ENCODE measurements at regions not wholly inside any gene's neighbourhood (a gene's known extent, or its start where the extent isn't known, plus 50 kb on each side); places are given as distances from the start of the nearest gene placed in this dataset.

DNA sequence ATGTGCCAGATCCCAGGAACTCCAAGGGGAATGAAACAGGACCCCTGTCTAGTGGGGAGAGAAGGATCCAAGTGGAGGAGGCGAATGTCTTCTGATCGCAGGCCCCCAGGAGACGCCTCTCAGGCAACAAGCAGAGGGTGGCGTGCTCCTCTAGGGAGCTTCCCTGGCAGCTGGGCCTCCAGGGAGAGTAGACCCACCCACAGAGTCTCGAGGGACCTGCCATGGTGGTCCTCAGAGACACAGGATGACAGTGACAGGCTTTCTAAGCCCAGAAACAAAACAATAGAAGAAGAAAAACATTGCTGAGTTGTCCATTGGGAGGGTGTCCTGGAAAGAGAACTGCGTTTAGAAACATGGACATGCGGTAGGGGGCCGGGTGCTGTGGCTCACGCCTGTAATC, 140.6 kb upstream of the MAP1LC3B2 start:
- ATAC-seq (replicated peaks), result no peak
- no peaks in the 10 kb centered on the region for H3K36me3 Mint-ChIP-seq (ENCODE audit: low read depth)
- H3K4me3 Mint-ChIP-seq, result no peak overlapping the region
- no peak overlapping the region for H3K27ac Mint-ChIP-seq
- H3K4me1 Mint-ChIP-seq, result no peaks in the 10 kb centered on the region
- no peaks in the 10 kb centered on the region for H3K9me3 Mint-ChIP-seq
- no peaks in the 10 kb centered on the region for H3K27me3 Mint-ChIP-seq

DNA sequence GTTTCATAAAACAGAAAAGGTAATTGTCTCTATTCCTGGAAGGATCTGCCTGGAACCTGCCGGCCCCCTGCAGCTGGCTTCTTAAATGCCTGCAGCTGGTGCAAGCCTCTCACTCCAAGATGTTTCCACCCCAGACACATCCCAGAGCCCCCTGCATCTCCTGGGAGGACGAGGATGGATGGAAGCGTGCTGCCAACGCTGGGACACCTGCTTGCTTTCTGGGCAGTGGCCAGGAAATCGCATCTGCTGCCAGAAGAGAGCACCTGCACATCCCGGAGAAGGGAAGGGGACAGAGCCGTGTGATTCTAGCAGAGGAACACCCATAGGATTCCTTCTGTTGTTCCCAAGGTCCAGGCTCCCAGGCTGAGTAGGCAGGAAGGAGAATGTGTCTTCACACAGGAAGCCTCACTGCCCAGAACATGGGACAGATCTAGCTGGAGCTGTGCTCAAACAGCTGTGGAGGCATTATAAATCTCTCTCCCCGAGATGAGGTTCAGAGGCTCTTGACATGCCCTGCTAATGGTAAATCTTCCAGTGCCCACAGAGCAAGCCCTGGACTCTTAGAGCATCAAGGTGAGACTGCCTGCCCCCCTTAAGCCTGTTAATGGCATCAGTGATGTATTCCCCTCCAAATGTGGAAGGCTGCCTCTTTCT, 138.8 kb upstream of the MAP1LC3B2 start:
- Mint-ChIP-seq H3K27ac (no peak overlapping the region), H3K4me1 (no peaks in the 10 kb centered on the region), H3K27me3 (no peaks in the 10 kb centered on the region), H3K36me3 (ENCODE audit: low read depth) (no peaks in the 10 kb centered on the region), H3K9me3 (no peaks in the 10 kb centered on the region), H3K4me3 (no peak overlapping the region)
- ATAC-seq (replicated peaks), result no peak

DNA sequence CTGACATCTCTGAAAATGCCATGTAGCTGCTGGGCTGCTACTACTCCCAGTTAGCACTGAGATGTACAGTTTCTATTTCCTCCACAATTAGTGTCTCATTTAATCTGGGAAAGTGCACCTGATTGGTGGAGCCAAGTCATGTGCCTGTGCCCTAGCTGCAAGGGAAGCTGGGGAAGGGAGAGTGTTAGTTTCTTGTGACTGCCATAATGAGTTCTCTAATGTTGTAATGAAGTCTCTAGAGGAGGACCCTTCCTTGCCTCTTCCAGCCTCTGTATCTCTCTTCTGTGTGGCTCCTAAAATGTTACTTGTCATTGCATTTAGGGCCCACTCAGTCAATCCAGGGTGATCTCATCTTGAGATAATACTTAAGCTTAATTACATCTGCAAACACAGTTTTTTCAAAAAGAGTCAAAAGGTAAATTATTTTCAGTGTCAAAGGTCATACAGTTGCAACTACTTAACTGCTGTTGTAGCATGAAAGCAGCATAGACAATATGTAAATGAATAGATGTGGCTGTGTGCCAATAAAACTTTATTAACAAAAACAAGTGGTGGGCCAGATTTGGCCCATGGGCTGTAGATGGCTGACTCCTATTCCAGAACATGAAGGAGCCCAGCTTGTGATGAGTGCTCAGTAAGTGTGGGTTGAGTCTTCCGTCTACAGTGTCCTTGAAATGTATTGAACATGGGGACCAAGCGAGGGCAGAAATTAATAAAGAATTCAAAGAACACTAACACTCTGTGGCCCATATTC, 137.2 kb upstream of the MAP1LC3B2 start:
- no peak for ATAC-seq (replicated peaks)
- no peak overlapping the region for H3K27ac Mint-ChIP-seq
- H3K9me3 Mint-ChIP-seq, result no peaks in the 10 kb centered on the region
- no peaks in the 10 kb centered on the region for H3K4me1 Mint-ChIP-seq
- no peak overlapping the region for H3K4me3 Mint-ChIP-seq
- no peaks in the 10 kb centered on the region for H3K36me3 Mint-ChIP-seq (ENCODE audit: low read depth)
- H3K27me3 Mint-ChIP-seq, result no peaks in the 10 kb centered on the region

DNA sequence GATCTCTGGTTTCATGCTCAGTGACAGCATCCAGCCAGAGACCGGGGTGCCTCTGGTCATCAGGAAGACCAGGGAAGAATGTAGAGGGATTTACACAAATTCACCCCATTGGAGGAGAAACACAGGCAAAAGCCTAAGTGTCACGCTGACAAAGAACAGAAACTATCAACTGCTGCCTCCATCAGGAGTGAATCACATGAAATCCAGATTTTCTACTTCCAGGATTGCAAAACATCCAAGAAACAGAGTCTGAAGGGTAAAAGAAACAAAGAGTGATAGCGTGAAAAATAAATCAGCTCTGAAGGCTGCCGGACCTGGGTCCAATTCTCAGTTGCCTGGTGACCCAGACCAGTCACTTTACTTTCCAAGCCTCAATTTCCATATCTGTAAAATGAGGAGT, 136.1 kb upstream of the MAP1LC3B2 start:
- Mint-ChIP-seq H3K4me3 (no peak overlapping the region), H3K27me3 (no peaks in the 10 kb centered on the region), H3K4me1 (no peaks in the 10 kb centered on the region), H3K27ac (no peak overlapping the region), H3K36me3 (ENCODE audit: low read depth) (no peaks in the 10 kb centered on the region), H3K9me3 (no peaks in the 10 kb centered on the region)
- no peak for ATAC-seq (replicated peaks)

DNA sequence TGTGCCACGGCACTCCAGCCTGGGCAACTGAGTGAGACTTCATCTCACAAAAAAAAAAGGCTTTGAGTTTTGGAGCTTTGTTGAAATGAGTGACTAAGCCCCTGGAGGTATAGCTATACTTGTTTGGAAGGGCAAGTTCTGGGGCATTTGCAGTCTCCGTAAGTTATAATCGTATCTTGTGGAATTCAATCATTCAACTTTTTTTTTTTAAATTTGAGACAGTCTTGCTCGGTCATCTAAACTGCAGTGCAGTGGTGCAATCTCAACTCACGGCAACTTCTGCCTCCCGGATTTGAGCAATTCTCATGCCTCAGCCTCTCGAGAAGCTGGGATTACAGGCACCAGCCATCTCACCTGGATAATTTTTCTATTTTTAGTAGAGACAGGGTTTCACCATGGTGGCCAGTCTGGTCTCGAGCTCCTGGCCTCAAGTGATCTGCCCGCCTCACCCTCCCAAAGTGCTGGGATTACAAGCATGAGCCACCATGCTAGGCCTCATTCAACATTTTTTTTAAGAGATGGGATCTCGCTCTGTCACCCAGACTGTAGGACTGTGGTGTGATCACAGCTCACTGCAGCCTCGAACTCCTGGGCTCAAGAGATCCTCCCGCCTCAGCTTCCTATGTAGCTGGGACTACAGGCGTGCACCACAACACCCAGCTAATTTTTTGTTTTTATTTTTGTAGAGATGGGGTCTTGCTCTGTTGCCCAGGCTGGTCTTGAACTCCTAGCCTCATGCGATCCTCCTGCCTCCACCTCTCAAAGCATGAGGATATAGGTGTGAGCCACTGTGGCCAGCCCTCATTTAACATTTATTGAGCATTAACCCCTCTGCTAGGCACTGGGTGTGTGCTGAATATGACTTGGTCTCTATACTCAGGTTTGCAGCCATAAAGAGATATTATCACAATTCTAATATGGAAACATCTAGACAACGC, 133.7 kb upstream of the MAP1LC3B2 start:
- Mint-ChIP-seq H3K9me3 (no peaks in the 10 kb centered on the region), H3K27me3 (no peaks in the 10 kb centered on the region), H3K4me3 (no peak overlapping the region), H3K4me1 (no peaks in the 10 kb centered on the region), H3K27ac (no peak overlapping the region), H3K36me3 (ENCODE audit: low read depth) (no peaks in the 10 kb centered on the region)
- ATAC-seq (replicated peaks), result no peak

DNA sequence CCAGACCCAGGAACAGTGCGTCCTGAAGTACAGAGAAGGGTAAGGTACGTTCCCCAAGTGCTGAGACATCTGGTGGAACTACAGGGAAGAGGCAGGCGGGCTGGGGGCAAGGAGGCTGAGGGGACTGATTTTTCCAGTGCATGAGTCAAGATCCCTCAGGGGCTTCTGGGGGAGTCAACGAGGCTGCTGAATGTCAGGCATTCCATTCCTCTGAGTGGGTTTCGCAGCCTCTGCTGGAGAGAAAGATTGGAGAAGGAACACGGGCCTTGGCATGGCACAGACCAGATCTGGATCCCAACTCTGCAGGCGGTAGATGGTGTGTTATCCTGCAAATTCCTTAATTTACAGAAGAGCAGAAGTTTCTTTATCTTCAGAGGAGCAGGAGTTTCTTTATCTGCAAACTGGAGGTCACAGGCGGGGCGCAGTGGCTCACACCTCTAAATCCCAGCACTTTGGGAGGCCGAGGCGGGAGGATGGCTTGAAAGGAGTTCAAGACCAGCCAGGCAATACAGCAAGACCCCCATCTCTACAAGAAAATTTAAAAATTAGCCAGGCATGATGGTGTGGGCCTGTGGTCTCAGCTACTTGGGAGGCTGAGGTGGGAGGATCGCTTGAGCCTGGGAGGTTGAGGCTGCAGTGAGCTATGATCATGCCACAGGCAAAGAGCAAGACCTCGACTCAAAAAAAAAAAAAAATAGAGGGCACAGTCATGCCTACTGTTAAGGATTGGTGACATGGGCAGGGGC, 132.6 kb upstream of the MAP1LC3B2 start:
- no peak for ATAC-seq (replicated peaks)
- no peaks in the 10 kb centered on the region for H3K27me3 Mint-ChIP-seq
- H3K4me1 Mint-ChIP-seq, result no peaks in the 10 kb centered on the region
- no peaks in the 10 kb centered on the region for H3K9me3 Mint-ChIP-seq
- H3K36me3 Mint-ChIP-seq (ENCODE audit: low read depth), result no peaks in the 10 kb centered on the region
- no peak overlapping the region for H3K4me3 Mint-ChIP-seq
- H3K27ac Mint-ChIP-seq, result no peak overlapping the region

DNA sequence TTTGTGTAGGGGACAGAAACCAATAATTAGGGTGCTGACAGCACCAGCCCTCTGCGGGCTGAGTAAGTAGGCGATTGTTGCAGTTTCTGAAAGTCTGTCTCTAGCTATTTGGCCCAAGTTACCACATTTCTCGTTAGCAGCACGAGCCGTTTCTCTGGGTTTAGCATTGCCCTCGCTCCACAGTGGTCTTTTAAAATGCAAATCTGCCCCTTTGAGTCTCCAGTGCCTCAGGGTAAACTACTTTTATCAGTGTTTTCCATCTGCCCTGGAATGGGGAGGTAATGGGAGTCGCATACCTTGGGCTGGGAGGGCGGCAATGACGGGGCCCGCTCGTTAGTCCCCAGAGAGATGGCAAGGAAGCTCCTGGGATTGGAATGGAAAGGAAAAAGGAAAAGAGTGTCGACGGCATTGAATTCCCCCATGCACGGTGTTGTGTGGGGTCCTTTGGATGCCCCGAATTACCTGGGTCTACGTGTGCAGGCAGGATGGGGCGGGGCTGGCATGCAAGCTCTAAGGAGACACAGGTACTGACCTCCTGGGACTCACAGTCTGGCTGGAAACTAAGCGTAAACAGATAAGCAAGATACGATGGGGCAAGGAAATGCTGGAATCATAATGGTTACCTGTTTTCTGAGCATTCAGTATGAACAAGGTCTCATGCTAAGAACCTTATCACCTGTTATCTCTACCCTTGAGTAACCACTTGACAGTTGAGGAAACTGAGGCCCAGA, 131.8 kb upstream of the MAP1LC3B2 start:
- H3K4me1 Mint-ChIP-seq, result no peaks in the 10 kb centered on the region
- no peaks in the 10 kb centered on the region for H3K27me3 Mint-ChIP-seq
- no peak overlapping the region for H3K4me3 Mint-ChIP-seq
- ATAC-seq (replicated peaks), result no peak
- H3K27ac Mint-ChIP-seq, result no peak overlapping the region
- no peaks in the 10 kb centered on the region for H3K9me3 Mint-ChIP-seq
- H3K36me3 Mint-ChIP-seq (ENCODE audit: low read depth), result no peaks in the 10 kb centered on the region

DNA sequence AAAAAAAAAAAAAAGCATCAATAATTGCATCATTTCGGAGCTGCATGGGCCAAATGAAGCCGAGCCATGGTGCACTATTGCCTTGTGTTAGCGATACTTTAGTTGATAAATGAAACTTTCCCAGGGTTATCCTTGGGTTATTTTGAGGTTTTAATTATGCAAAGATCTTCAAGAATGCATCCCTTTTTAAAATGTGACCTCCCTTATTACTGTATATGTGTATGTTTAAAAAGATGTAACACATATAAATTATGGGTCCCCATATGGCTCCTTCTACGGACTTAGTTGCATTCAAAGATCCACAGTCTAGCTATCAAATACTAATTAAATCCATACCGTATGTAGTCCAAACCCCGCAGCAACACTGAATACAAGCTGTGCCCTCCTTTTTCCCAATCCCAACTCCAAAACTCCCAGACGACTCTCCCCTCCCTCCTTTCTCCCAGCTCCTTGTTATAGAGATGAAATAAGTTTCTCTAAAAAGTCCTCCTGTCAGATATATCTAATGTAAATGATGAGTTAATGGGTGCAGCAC, 129.3 kb upstream of the MAP1LC3B2 start:
- ATAC-seq (replicated peaks), result no peak
- no peaks in the 10 kb centered on the region for H3K4me1 Mint-ChIP-seq
- no peaks in the 10 kb centered on the region for H3K27me3 Mint-ChIP-seq
- H3K27ac Mint-ChIP-seq, result no peak overlapping the region
- H3K9me3 Mint-ChIP-seq, result no peaks in the 10 kb centered on the region
- no peaks in the 10 kb centered on the region for H3K36me3 Mint-ChIP-seq (ENCODE audit: low read depth)
- no peak overlapping the region for H3K4me3 Mint-ChIP-seq

DNA sequence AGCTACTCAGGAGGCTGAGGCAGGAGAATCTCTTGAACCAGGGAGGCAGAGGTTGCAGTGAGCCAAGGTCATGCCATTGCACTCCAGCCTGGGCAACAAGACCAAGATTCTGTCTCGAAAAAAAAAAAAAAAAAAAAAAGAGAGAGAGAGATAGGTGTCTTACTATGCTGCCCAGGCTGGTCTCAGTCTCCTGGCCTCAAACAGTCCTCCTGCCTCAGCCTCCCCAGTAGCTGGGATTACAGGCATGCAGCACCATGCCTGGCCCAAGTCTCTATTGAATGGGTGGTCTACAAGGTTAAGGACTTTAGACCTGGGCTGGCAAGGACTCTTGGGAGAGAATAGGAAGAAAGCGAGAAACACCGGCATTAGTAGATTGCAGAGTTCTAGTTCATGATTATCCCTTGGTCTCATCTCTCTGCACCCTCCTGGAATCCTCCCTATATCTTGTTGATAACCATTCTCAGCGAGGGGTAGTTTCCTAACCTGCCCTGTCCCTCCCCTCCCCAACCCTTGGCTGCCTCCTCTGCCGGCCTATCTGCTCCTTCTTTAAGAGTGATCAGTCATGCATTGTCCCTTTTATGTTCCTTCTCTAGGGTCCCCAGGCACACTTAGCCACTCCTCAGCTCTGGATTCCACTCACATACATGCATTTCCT, 128.1 kb upstream of the MAP1LC3B2 start:
- ATAC-seq (replicated peaks), result no peak
- Mint-ChIP-seq H3K27me3 (no peaks in the 10 kb centered on the region), H3K4me1 (no peaks in the 10 kb centered on the region), H3K4me3 (no peak overlapping the region), H3K9me3 (no peaks in the 10 kb centered on the region), H3K36me3 (ENCODE audit: low read depth) (no peaks in the 10 kb centered on the region), H3K27ac (no peak overlapping the region)

DNA sequence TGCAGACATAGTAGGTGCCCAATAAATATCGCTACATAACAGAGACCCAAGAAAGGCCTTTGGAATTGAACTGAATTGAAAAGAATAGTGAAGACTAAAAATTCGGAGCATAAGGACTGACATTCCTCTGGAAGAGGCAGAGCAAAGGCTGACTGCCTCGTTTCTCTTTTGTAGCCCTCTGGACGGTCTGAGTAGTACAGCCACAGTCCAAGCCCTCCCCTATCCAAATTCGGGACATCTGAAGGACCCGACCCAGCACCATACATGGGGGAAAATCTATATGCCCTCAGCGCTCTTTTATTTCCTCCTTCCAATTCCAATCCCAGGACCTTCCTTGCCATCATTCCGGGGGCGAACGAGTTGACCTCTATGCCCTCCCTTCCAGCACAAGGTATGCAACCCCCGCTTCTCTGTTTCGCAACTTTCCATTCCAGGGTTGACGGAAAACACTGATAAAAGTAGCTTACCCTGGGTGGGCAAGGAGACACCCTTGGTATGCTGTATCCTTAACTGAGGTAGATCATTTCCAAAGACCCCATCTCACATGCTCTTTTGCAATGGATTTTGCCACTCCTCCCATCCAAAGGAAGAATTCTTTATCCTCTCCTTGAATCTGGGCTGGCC, 127.4 kb upstream of the MAP1LC3B2 start:
- Mint-ChIP-seq H3K27me3 (no peaks in the 10 kb centered on the region), H3K4me1 (no peaks in the 10 kb centered on the region), H3K36me3 (ENCODE audit: low read depth) (no peaks in the 10 kb centered on the region), H3K9me3 (no peaks in the 10 kb centered on the region), H3K4me3 (no peak overlapping the region), H3K27ac (no peak overlapping the region)
- no peak for ATAC-seq (replicated peaks)

DNA sequence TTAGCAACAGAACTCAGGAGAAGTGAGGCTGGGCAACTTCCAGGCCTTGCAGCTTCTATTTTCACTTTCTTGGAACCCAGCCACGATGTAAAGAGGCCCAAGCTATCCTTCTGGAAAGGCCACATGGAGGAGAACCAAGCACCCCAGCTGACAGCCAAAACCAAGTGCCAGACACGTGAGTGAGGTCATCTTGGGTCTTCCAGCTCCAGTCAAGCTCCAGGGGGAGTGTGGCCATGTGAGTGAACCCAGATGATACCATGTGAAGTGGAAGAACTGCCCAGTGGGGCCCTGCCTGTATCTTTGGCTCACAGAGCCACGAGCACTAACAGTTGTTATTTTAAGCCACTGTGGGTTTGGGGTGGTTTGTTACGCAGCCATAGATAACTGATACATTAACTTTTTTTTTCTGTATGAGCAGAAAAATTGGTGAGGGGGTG, 126.8 kb upstream of the MAP1LC3B2 start:
- Mint-ChIP-seq H3K4me3 (no peak overlapping the region), H3K4me1 (no peaks in the 10 kb centered on the region), H3K36me3 (ENCODE audit: low read depth) (no peaks in the 10 kb centered on the region), H3K27me3 (no peaks in the 10 kb centered on the region), H3K27ac (no peak overlapping the region), H3K9me3 (no peaks in the 10 kb centered on the region)
- ATAC-seq (replicated peaks), result no peak

DNA sequence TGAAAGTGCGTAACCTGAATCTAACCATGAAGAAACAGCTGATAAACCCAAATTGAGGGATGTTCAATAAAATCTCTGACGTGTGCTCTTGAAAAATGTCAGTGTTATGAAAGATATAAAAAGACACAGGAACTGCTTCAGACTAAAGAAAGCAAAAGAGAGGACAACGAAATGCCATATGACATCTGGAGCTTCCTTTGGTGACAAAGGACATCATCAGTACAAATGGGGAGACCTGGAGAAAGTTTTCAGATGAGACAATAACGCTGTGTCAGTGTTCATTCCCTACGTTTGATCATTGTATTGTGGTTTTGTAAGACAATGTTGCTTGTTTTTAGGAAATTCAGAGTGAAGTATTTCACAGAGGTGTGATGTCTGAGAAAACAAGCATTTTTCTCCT, 125.9 kb upstream of the MAP1LC3B2 start:
- no peak overlapping the region for H3K4me3 Mint-ChIP-seq
- H3K27ac Mint-ChIP-seq, result no peak overlapping the region
- H3K4me1 Mint-ChIP-seq, result no peaks in the 10 kb centered on the region
- peaks cover 5% of the 10 kb centered on the region for H3K27me3 Mint-ChIP-seq
- H3K9me3 Mint-ChIP-seq, result no peaks in the 10 kb centered on the region
- no peaks in the 10 kb centered on the region for H3K36me3 Mint-ChIP-seq (ENCODE audit: low read depth)
- no peak for ATAC-seq (replicated peaks)
